HG02840 (cell line): ENCODE measurements at regions not wholly inside any gene's neighbourhood (a gene's known extent, or its start where the extent isn't known, plus 50 kb on each side); places are given as distances from the start of the nearest gene placed in this dataset.

Experiments
- ATAC-seq: cut with Tn5 transposase; IDR thresholded peaks from one replicate; pipeline ENCODE4 v1.9.1; 2021; ENCODE audit warnings: mild to moderate bottlenecking, moderate library complexity, moderate number of reproducible peaks; ENCODE audit not compliant: unreplicated experiment, low FRiP score

DNA sequence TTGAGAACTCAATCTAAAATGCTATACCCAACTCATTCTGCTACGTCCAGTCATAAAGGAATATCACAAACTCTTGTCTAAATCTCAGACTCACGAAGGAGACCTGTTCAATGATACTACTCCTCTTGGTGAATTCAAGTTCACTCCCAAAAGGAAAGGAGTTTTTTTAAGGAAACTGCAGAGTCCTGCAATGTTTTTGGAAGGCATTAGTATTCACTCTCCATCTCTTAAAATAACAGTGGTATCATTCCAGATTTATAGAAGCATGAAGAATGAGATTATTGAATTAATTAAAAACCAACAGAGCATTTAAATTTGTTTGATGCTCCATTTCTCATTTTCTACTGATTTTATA, 73.4 kb downstream of the FOXD1 start:
- no peak for ATAC-seq

DNA sequence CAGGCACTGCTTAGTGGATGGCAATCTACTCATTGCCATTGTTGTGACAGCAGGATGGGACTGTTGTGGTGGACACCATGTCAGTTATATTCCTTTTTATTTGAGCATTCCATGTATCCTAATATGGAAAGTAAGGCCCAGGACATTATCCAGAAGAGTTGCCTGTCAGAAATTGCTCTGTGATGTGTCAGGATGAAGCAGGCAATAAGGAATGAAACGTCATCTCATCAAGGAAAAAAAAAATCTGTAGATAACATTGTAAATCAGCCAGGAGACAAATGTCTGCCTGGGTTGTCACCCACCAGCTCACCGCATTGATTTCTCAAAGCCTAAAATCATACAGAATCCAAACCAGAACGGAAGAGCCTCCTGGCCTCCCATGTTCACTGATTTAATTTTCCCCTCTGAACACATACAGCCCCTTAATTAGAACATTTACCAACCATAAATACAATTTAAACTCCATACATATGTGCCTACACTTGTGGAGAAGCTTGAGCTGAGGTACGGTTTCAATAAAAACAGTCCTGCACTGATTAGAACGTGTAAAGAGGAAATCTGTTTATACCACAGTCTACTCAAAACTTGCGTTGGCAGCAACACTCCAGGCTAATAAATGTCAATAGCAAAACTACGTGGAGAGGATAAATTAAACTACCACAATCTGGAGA, 73.9 kb downstream of the FOXD1 start:
- no peak for ATAC-seq

DNA sequence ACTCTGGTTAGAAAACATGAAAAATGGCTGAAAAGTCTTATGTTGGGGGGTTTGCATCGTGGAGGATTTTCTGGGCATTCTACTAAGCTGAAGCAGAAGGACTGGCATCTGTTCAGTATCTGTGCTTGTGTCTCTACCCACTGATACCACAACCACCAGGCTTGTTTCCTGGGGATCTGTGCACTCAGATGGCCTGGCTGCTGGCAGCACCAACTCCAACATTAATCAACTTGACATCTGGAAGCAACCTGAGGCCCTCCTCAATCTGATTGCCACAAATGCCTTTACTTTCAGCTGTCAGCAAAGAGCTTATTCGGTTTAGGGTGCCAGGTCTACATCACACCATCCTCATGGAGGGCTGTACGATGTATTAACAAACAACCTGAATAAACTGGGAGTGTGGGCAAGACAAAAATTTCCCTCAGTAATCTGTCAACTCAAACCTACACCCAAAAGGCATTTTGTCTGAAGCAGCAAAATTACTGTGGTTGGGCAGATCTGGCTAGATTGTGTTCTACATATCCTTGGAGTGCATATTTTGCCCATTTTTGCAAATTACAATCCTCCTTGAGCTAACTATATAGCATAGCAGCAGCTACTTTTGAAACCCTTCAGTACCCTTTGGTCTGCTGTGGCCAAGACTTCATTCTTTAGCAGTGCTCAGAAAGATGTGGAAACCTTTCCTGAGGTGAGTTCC, 74.6 kb downstream of the FOXD1 start:
- ATAC-seq, result no peak

DNA sequence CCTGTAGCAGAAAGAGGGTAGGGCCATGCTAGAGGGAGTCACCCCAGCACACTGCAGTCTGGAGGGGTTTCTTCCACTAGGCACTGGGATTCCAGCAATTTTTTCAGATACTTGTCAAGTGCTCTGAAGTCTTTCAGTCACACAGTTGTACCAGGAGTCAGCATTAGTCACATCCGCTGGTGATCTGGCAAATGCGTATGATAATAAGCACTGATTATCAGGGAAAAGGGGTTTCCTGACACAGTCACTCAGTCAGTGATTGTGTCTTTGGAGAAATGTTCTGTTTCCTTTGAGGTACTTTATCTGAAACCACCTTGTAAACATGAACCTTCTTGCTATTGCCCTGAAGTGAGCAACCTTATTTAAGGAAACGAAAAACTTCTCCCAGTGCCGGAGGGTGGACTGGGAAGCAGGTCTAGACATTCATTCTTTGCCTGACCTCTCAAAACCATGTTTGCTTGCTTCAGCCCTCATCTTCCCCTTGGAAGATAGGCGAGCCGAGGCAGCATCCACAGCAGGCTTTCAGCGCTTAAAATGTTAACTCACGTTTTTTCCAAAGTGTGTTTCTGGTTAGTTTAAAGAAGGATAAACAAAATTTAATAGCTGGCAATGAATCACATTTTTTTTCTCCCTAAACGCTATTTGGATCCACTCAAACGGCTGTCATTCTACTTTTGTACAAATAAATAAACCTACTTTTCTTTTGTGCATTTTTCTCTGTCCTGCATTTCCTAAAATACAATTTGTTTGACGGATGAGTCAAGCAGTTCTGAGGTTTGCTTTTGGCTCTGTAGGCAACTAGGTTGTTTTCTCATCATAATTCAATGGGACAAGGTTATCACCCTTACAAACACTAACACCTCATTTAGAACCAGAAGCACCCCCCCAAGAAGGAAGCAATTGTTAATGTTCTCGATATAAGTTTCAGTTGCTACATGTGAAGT, 77.7 kb downstream of the FOXD1 start:
- no peak for ATAC-seq

DNA sequence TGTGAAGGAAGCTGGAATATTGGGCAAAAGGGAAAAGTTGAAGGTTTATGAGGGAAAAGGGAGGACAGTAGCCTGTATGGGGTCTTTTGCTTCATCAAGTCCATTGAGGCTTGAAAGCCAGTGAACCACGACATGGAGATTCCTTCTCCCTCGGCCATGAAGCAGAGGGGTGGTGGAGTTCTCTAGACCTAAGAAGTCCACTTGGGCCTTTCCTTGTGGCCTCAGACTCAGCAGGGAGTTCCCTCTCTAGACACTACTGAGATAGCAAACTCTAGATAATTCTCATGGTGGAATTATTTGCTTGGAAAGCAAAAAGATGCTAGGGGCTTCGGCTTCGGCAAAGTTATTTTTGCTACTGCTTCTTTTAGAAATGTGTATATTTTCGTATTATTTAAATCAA, 78.5 kb downstream of the FOXD1 start:
- ATAC-seq, result no peak

DNA sequence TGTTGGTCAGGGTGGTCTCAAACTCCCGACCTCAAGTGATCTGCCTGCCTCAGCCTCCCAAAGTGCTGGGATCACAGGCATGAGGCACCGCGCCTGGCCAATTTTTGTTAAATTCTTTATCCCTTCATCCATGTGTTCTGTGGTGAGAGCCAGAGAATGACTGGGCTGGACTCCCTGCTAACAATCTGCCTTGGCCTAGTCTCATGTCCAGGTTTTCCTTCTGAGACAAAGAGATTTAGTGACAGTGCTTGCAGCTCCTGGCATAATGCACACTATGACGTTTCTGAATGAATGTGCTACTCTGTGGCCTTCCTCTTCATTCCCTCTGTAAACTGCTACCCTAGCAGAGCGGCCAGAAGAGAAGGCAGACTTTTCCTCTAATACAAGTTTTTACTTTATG, 79.3 kb downstream of the FOXD1 start:
- ATAC-seq, result no peak

DNA sequence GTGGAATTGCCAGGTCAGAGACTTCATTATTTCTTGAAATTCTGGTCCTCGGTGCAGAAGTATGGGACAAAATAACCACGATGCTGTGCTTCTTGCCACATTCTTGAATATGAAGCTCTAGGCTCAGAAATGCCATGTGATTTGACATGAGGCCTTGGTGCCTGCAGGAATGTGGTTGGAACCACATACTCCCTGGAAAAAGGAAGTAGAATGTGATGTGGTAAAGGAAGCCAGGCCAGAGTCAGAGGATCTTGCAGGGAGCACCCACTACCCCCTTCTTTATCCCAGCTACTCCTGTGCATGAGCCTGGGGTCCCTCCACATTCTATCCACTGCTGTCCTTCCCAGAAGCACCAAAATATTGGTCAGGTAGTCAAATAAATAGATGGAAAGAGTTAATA, 80.9 kb downstream of the FOXD1 start:
- ATAC-seq, result no peak

DNA sequence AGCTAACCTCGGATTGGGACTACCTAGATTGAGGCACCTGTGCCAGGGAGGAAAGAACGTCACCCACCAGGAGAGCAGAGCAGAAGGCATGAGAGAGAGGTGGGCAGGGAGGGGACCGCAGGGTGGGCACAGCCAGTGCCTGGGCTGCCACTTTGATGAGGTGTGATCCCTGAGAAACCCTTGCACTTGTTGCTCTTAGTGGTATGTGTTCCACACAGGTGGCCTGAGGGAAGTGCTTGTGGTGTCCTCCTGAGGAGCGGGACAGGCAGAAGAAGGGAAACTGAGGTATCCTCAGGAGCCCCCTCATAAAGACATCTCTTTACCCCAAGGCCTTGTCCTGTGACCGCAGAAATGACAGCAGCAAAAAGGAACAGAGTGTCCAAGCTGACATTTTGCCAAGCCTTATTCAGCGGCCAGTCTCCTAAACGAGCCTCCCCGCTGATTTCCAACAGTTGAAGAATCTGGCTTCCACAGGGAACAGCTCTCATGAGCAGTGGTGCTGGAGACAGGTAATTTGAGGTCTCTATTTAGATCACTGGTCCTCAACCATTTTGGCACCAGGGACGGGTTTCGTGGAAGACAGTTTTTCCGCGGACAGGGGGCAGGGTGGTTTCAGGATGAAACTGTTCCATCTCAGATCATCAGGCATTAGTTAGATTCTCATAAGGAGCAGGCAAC, 82.4 kb downstream of the FOXD1 start:
- no peak for ATAC-seq

DNA sequence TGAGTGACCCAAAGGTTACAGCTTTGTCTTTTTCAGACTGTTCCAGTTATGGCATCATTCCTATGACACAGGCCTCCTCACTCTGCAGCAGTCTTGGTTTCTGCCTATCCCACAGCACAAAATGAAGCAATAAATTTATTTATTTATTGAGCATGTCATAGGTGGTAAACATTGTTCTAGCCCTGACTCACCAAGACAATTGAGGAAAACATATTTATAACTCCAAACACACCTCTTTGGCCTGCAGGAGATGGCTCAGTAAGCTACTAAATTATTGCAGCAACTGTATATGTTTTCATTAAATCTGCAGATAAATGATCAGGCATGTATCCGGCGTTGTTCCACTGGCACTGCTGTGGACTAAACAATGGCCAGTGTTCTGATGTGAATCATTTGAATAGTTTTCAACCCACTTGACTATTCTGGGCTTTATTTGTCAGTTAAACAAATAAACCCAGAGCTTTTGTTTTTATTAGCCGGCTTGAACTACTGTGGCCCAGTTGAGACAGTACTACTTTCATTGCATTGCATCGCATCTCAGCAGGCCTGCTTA, 83.2 kb downstream of the FOXD1 start:
- ATAC-seq, result no peak

DNA sequence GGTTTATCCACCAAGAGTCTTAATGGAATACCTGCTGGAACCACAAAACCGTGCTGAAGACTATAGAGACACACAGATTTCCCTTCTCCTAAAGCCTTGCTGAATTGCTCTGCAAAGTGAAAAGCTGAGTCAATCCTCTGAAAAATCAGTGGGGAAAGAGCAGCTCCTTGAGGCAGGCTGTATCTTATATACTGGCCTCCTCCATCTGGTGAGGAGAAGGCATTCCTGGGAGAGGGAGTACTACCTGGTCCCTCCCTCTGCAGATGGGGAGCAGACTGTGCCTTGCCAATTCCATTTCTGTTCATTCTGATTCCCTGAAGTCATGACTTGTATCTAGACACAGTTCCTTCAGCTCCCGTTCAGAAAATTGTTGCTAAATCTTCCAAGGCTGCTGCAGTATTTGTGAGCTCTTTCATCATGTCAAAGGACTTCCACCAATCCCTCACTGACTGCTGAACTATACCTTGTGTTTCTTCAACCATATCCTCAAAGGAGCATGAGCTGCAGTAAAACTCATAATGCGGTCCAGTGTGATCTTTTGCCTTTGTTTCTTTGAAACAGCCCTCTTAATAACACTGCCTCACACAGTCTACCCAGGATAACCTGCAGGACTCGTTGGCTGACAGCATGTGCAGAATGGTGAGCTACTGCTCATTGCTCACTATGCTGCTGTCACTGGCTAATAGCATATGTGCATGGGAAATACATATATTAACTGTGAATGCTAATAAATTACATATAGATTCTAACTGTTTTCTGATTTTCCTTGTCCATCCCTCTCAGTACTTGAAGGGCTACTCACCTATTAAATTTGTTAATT, 84.5 kb downstream of the FOXD1 start:
- no peak for ATAC-seq

DNA sequence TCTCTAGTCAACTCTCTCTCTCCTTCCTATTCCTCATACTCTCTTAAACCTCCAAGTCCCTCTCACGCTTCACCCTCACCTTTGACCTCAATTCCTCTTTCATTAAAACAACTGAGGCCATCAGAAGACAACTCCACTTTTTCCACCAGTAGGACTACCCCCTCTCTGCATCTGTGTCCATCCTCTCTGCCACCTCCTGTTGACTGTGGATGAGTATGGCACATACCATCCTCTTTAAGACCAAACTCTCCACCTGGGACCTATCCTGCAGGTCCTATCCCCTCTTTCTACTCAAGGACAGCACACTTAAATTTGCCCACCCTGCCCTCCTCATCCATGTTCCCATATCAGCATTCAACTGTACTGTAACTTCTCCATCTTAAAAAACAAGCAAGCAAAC, 89.2 kb downstream of the FOXD1 start:
- ATAC-seq, result no peak

DNA sequence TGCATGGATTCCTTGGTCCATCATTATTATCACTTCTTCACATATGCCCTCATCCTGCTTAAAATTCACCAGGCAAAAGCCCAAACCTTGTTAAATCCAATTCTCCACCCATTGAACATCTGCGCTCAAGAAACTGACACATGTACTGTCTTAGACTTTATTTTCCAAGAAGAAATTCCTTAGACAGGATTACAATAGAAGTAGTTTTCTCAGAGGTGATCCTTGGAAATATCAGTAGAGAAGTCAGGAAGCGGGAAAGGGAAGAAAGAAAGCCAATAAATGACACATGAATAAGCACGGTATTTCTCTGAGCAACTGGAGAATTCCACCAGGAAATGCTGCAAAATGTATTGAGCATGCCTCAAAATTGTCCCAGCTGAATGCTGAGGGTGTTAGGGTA, 90.2 kb downstream of the FOXD1 start:
- no peak for ATAC-seq

DNA sequence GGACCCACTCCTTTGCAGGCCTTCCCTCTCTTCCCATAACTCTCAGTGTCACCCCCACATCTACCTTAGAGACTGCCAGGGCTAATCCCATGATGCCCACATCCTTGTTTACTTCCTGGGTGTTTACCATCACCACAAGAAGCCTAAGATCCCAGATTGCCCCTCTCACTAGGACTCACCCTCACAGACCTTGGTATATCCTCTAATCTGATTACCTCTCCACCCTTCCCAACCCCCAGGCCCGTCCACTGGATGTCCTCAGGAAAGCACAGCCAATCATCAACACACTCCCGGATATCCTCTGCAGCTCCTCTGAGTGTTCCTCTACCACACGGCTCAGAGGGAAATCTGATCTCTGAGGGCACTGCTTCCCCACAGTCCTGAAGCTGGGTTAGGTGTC, 91.0 kb downstream of the FOXD1 start:
- no peak for ATAC-seq

DNA sequence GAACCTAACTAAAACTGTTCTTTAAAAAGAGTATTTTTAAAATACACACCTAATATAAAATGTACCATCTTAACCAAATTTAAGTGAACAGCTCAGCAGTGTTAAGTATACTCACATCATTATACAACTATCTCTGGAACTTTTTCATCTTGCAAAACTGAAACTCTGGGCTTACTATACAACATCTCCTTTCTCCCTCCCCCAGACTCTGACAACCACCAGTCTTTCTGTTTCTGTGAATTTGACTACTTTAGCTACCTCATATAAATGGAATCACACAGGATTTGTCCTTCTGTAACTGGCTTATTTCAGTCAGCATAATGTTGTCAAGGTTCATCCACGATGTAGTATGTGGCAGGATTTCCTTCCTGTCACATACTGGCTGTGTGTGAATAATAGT, 93.5 kb downstream of the FOXD1 start:
- no peak for ATAC-seq

DNA sequence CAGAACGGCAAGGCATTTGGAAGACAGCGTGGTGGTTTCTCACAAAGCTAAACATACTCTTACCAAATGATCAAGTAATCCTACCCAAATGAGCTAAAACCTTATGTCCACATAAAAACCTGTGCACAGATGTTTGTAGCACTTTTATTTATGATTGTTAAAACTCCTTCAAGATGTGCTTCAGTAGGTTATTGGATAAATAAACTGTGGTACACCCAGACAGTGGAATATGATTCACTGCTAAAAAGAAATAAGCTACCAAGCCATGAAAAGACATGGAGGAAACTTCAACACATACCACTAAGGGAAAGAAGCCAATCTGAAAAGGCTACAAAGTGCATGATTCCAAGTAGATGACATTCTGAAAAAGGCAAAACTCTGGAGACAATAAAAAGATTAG, 94.2 kb downstream of the FOXD1 start:
- no peak for ATAC-seq

DNA sequence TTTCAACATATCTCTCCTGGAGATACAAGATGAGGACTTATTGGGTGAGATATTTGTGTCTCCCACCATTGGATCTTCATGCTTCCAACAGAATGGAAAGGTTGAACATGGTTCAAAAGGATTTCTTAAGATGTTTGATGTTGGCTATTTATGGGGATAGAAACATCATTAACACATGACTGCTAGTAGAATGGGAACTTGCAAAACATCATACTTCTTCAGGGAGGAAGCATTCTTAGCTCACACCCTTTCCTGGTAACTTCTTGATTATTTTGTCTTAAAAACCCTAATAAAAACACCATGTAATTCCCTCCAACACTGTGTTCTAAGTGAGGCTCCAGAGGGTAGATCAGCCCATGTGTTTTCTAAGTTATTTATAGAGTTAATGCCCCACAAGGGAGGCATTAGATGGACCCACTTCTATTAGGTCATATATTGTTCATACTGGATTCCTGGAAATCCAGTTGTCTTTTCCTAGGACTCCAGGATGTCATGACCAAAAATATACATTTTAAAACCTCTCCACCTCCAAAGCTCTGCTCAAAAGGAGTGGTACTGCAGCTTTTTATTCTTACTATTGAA, 95.8 kb downstream of the FOXD1 start:
- ATAC-seq, result no peak

DNA sequence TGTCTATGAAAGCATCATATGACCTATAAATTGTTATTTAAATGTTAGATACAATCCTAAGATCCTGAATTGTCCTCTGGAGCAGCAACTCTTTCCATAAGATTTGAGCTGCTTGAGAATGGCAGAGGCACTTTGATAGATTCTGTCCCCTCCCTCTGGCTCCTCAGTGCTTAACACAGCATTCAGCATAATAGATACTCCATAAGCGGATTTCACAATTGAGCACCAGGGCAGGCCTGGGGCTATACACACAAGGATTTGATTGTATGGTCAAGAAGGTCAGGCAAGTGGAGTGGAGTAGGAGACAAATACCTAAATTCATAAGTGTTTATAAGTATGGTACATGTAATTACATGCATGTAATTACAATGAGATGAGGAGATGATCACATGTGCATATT, 96.3 kb downstream of the FOXD1 start:
- no peak for ATAC-seq

DNA sequence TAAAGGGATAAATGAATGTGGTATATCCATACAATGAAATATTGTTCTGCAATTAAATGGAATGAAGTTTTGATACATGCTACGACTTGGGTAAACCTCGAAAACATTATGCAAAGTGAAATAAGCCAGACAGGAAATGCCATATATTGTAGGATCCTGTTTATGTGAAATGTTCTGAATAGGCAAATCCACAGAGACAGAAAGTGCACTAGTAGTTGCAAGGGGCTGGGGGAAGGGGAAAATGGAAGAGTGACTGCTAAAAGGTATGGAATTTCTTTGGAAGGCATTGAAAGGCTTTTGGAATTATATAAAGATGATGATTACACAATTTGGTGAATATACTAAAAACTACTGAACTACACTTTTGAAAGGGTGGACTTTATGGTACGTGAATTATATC, 97.0 kb downstream of the FOXD1 start:
- ATAC-seq, result no peak

DNA sequence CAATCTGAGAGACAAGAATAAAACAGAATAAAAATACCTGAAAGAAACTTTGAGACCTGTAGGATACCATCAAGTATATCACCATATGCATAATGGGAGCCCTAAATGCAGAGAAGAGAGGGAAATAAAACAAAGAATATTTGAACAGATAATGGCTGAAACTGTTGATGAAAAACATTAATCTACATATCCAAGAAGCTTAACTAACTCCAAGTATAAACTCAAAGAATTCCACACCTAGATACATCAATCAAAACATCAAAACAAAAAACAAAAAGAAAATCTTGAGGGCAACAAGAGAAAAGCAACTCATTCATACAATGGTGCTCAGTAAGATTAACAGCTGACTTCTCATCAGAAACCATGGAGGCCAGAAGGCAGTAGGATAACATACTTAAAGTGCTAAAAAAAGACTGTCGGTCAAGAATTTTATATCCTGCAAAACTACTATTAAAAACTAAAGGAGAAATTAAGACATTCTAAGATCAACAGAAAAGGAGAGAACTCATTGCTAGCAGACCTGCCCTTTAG, 101.6 kb downstream of the FOXD1 start:
- ATAC-seq, result no peak
